ENCODE measurements at regions not wholly inside any gene's neighbourhood (a gene's known extent, or its start where the extent isn't known, plus 50 kb on each side); places are given as distances from the start of the nearest gene placed in this dataset.

DNA sequence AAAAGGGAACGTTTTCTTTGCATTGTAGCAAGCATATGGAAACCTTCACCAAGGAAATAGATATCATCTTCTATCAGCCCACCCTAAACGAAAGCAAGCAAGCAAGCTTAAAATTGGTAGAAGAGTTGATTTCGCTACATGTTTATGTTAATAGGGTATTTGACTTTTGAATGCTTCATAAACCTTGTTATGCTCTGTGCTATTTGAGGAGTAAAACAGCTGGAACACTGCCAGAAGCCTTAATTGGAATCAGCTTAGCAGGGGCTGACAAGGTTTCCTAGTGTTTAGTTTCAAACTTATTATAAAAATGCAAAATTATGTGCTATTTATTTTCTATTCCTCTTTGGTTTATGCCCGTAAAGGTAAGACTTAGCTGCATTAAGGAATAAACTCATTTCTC lies 70.6 kb upstream of the LINC00305 start:
- Histone ChIP-seq H3K4me1 (ENCODE audit: control insufficient read depth in 2 of 2, insufficient read depth in 1 of 2, low read depth in 1 of 2, low read length in 2 of 2) (no peaks in the 10 kb centered on the region), H3K14ac (ENCODE audit: low read length) (no peak overlapping the region), H2AFZ (ENCODE audit: low read length) (no peak overlapping the region), H4K91ac (ENCODE audit: low read depth, low read length, poor library complexity) (no peak overlapping the region), H3K23ac (ENCODE audit: low read depth, low read length, poor library complexity) (no peak overlapping the region), H3K4ac (ENCODE audit: low read length) (no peak overlapping the region), H2BK5ac (ENCODE audit: low read length) (no peak overlapping the region), H4K8ac (ENCODE audit: low read depth, low read length) (no peak overlapping the region), H3K36me3 (replicated peaks in 1 of 2; ENCODE audit: control insufficient read depth in 2 of 2, insufficient read depth in 2 of 2, low read length in 2 of 2) (no peaks in the 10 kb centered on the region), H3K4me3 (ENCODE audit: low read length in 2 of 2) (no peak overlapping the region), H3K9ac (ENCODE audit: low read depth, low read length, poor library complexity) (no peak overlapping the region), H3K9me3 (replicated peaks in 1 of 2; ENCODE audit: control insufficient read depth in 2 of 2, insufficient read depth in 1 of 2, low read depth in 1 of 2, low read length in 2 of 2) (no peaks in the 10 kb centered on the region), H2AK5ac (ENCODE audit: low read depth, low read length) (no peak overlapping the region), H2BK15ac (ENCODE audit: low read length) (no peak overlapping the region), H3K27ac (replicated peaks; ENCODE audit: low read length) (no peak overlapping the region), H3K27me3 (ENCODE audit: control insufficient read depth in 3 of 3, insufficient read depth in 3 of 3, low read depth in 1 of 3, low read length in 3 of 3) (no peaks in the 10 kb centered on the region), H2BK12ac (ENCODE audit: low read length) (no peak overlapping the region), H3K18ac (ENCODE audit: low read length) (no peak overlapping the region), H3K79me1 (ENCODE audit: low read depth, low read length) (no peaks in the 10 kb centered on the region), H3K4me2 (ENCODE audit: insufficient read depth, low read length, poor library complexity, severe bottlenecking) (no peak overlapping the region), H2BK120ac (ENCODE audit: low read depth, low read length) (no peak overlapping the region)
- no CpG with 5 or more reads among the region's 4 CpGs for WGBS, 2 donors (ENCODE audit: extremely low coverage in 2 of 2, insufficient read length in 2 of 2, insufficient replicate concordance in 1 of 2)
- no peak for DNase-seq (ENCODE audit: low spot score)

DNA sequence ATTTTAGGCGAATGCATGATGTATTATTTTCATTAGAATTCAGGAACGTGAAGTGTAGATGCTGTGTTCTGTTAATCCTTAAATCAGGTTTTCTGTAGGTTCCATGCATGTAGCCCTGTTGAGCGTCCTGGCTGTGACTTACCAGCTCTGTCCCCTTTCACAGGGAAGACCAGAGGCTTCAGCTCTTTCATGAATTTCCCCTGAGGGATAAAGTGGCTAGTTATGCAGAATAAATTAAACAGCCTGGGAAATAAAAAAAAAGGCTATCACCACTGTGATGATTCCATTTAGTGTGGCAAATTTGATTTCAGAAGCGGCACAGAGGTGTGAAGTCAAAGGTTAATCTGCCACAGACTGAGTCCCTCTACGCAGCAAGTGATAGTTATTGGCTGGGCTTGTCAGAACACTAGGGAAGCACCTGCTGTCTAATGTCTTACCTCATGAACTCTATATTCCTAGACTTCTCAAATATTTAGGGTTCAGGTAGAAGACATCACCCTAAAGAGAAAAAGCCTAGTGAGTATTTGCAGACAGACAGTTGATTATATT lies 61.6 kb upstream of the LINC00305 start:
- Histone ChIP-seq H3K4me1 (ENCODE audit: control insufficient read depth in 2 of 2, insufficient read depth in 1 of 2, low read depth in 1 of 2, low read length in 2 of 2) (peaks cover 3 to 5% of the 10 kb centered on the region in 2 donors), H3K4ac (ENCODE audit: low read length) (no peak overlapping the region), H3K27me3 (ENCODE audit: control insufficient read depth in 3 of 3, insufficient read depth in 3 of 3, low read depth in 1 of 3, low read length in 3 of 3) (no peaks in the 10 kb centered on the region), H3K79me1 (ENCODE audit: low read depth, low read length) (no peaks in the 10 kb centered on the region), H3K9me3 (replicated peaks in 1 of 2; ENCODE audit: control insufficient read depth in 2 of 2, insufficient read depth in 1 of 2, low read depth in 1 of 2, low read length in 2 of 2) (no peaks in the 10 kb centered on the region), H4K8ac (ENCODE audit: low read depth, low read length) (no peak overlapping the region), H3K36me3 (replicated peaks in 1 of 2; ENCODE audit: control insufficient read depth in 2 of 2, insufficient read depth in 2 of 2, low read length in 2 of 2) (no peaks in the 10 kb centered on the region), H2BK15ac (ENCODE audit: low read length) (no peak overlapping the region), H3K4me2 (ENCODE audit: insufficient read depth, low read length, poor library complexity, severe bottlenecking) (no peak overlapping the region), H3K9ac (ENCODE audit: low read depth, low read length, poor library complexity) (no peak overlapping the region), H2BK12ac (ENCODE audit: low read length) (no peak overlapping the region), H3K27ac (replicated peaks; ENCODE audit: low read length) (no peak overlapping the region), H3K23ac (ENCODE audit: low read depth, low read length, poor library complexity) (no peak overlapping the region), H2AK5ac (ENCODE audit: low read depth, low read length) (no peak overlapping the region), H2BK5ac (ENCODE audit: low read length) (no peak overlapping the region), H3K4me3 (ENCODE audit: low read length in 2 of 2) (no peak overlapping the region), H4K91ac (ENCODE audit: low read depth, low read length, poor library complexity) (no peak overlapping the region), H3K14ac (ENCODE audit: low read length) (no peak overlapping the region), H2BK120ac (ENCODE audit: low read depth, low read length) (no peak overlapping the region), H2AFZ (ENCODE audit: low read length) (no peak overlapping the region), H3K18ac (ENCODE audit: low read length) (no peak overlapping the region)
- WGBS, 2 donors (ENCODE audit: extremely low coverage in 2 of 2, insufficient read length in 2 of 2, insufficient replicate concordance in 1 of 2), result no CpG with 5 or more reads among the region's 5 CpGs
- no peak for DNase-seq (ENCODE audit: low spot score)

DNA sequence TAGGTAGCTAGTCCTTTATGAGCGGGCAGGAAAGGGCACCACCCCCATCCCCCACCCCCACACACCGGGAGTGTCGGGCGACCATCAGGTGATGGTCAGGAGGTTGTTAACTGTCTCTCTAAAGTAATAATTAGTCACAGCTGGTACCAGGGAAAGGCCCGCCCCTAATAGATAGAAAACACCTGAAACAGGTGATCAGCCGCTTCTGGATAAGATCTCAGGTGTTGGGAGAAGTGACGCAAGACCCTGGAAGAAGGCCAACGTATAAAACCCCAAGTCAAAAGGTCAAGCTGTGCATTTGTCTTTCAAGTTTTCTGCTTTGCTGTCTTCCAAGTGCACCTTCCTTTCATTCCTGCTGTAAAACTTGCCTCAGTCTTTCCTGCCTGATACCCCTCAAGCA lies 59.6 kb upstream of the LINC00305 start:
- H2AK5ac ChIP-seq (ENCODE audit: low read depth, low read length), result no peak overlapping the region
- no peak overlapping the region for H3K14ac ChIP-seq (ENCODE audit: low read length)
- H3K9ac ChIP-seq (ENCODE audit: low read depth, low read length, poor library complexity), result no peak overlapping the region
- no peaks in the 10 kb centered on the region for H3K27me3 ChIP-seq (ENCODE audit: control insufficient read depth in 3 of 3, insufficient read depth in 3 of 3, low read depth in 1 of 3, low read length in 3 of 3)
- no peak overlapping the region for H4K91ac ChIP-seq (ENCODE audit: low read depth, low read length, poor library complexity)
- H3K23ac ChIP-seq (ENCODE audit: low read depth, low read length, poor library complexity), result no peak overlapping the region
- H2BK5ac ChIP-seq (ENCODE audit: low read length), result no peak overlapping the region
- DNase-seq (ENCODE audit: low spot score), result no peak
- no CpG with 5 or more reads among the region's 8 CpGs for WGBS, 2 donors (ENCODE audit: extremely low coverage in 2 of 2, insufficient read length in 2 of 2, insufficient replicate concordance in 1 of 2)
- no peak overlapping the region for H4K8ac ChIP-seq (ENCODE audit: low read depth, low read length)
- no peak overlapping the region for H2BK120ac ChIP-seq (ENCODE audit: low read depth, low read length)
- H2BK12ac ChIP-seq (ENCODE audit: low read length), result no peak overlapping the region
- H3K4ac ChIP-seq (ENCODE audit: low read length), result no peak overlapping the region
- H3K36me3 ChIP-seq (replicated peaks in 1 of 2; ENCODE audit: control insufficient read depth in 2 of 2, insufficient read depth in 2 of 2, low read length in 2 of 2), result no peaks in the 10 kb centered on the region
- no peaks in the 10 kb centered on the region for H3K79me1 ChIP-seq (ENCODE audit: low read depth, low read length)
- no peak overlapping the region for H3K4me2 ChIP-seq (ENCODE audit: insufficient read depth, low read length, poor library complexity, severe bottlenecking)
- no peak overlapping the region for H2AFZ ChIP-seq (ENCODE audit: low read length)
- H3K9me3 ChIP-seq (replicated peaks in 1 of 2; ENCODE audit: control insufficient read depth in 2 of 2, insufficient read depth in 1 of 2, low read depth in 1 of 2, low read length in 2 of 2), result no peaks in the 10 kb centered on the region
- H3K18ac ChIP-seq (ENCODE audit: low read length), result no peak overlapping the region
- no peak overlapping the region for H2BK15ac ChIP-seq (ENCODE audit: low read length)
- H3K27ac ChIP-seq (replicated peaks; ENCODE audit: low read length), result no peak overlapping the region
- peaks cover 3 to 5% of the 10 kb centered on the region in 2 donors for H3K4me1 ChIP-seq (ENCODE audit: control insufficient read depth in 2 of 2, insufficient read depth in 1 of 2, low read depth in 1 of 2, low read length in 2 of 2)
- H3K4me3 ChIP-seq (ENCODE audit: low read length in 2 of 2), result no peak overlapping the region

DNA sequence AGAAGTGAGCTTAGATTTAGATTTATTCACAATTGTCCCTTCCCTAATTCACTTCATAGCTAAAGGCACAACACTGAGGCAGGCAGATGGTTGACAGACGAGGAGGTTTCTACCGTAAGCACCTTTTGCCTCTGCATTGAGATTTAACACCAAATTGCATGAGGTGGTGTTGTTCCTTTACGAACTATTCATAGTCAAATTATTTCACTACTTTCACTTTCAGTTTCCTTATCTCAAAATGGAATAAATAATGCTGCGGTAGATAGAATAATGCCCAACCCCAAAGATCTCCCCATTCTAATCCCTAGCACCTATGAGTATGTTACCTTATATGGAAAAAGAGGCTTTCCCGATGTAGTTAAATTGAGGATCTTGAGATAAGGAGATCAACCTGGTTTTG lies 58.9 kb upstream of the LINC00305 start:
- H3K14ac ChIP-seq (ENCODE audit: low read length), result no peak overlapping the region
- H2BK120ac ChIP-seq (ENCODE audit: low read depth, low read length), result no peak overlapping the region
- H3K9me3 ChIP-seq (replicated peaks in 1 of 2; ENCODE audit: control insufficient read depth in 2 of 2, insufficient read depth in 1 of 2, low read depth in 1 of 2, low read length in 2 of 2), result no peaks in the 10 kb centered on the region
- WGBS, 2 donors (ENCODE audit: extremely low coverage in 2 of 2, insufficient read length in 2 of 2, insufficient replicate concordance in 1 of 2), result no CpG with 5 or more reads among the region's 5 CpGs
- H3K36me3 ChIP-seq (replicated peaks in 1 of 2; ENCODE audit: control insufficient read depth in 2 of 2, insufficient read depth in 2 of 2, low read length in 2 of 2), result no peaks in the 10 kb centered on the region
- H2AK5ac ChIP-seq (ENCODE audit: low read depth, low read length), result no peak overlapping the region
- H3K79me1 ChIP-seq (ENCODE audit: low read depth, low read length), result no peaks in the 10 kb centered on the region
- H2BK15ac ChIP-seq (ENCODE audit: low read length), result no peak overlapping the region
- no peak overlapping the region for H3K4me3 ChIP-seq (ENCODE audit: low read length in 2 of 2)
- no peak overlapping the region for H4K8ac ChIP-seq (ENCODE audit: low read depth, low read length)
- H3K27me3 ChIP-seq (ENCODE audit: control insufficient read depth in 3 of 3, insufficient read depth in 3 of 3, low read depth in 1 of 3, low read length in 3 of 3), result no peaks in the 10 kb centered on the region
- no peak overlapping the region for H3K27ac ChIP-seq (replicated peaks; ENCODE audit: low read length)
- H3K4ac ChIP-seq (ENCODE audit: low read length), result no peak overlapping the region
- no peak overlapping the region for H3K23ac ChIP-seq (ENCODE audit: low read depth, low read length, poor library complexity)
- DNase-seq (ENCODE audit: low spot score), result no peak
- no peak overlapping the region for H3K9ac ChIP-seq (ENCODE audit: low read depth, low read length, poor library complexity)
- peaks cover 5 to 7% of the 10 kb centered on the region in 2 donors for H3K4me1 ChIP-seq (ENCODE audit: control insufficient read depth in 2 of 2, insufficient read depth in 1 of 2, low read depth in 1 of 2, low read length in 2 of 2)
- no peak overlapping the region for H4K91ac ChIP-seq (ENCODE audit: low read depth, low read length, poor library complexity)
- H2BK5ac ChIP-seq (ENCODE audit: low read length), result no peak overlapping the region
- H3K18ac ChIP-seq (ENCODE audit: low read length), result no peak overlapping the region
- no peak overlapping the region for H2AFZ ChIP-seq (ENCODE audit: low read length)
- H3K4me2 ChIP-seq (ENCODE audit: insufficient read depth, low read length, poor library complexity, severe bottlenecking), result no peak overlapping the region
- H2BK12ac ChIP-seq (ENCODE audit: low read length), result no peak overlapping the region
